ENCODE measurements at regions not wholly inside any gene's neighbourhood (a gene's known extent, or its start where the extent isn't known, plus 50 kb on each side); places are given as distances from the start of the nearest gene placed in this dataset.

GRCh38 chr3:187823746-187824145 lies 78.5 kb upstream of the BCL6 start:
- DNase-seq = no peak

GRCh38 chr3:187827723-187828122 lies 82.5 kb upstream of the BCL6 start:
- no peak for DNase-seq

- no peak for DNase-seq
Measured at GRCh38 chr3:187828579-187829452, 83.5 kb upstream of the BCL6 start.

GRCh38 chr3:187830181-187830580 lies 84.9 kb upstream of the BCL6 start:
- no peak for DNase-seq

GRCh38 chr3:187831125-187832051 lies 86.1 kb upstream of the BCL6 start:
- DNase-seq = no peak

- no peak for DNase-seq
Measured at GRCh38 chr3:187832202-187832601, 86.9 kb upstream of the BCL6 start.

- no peak for DNase-seq
Measured at GRCh38 chr3:187833375-187833774, 88.1 kb upstream of the BCL6 start.

- no peak for DNase-seq
Measured at GRCh38 chr3:187833799-187834578, 88.7 kb upstream of the BCL6 start.

GRCh38 chr3:187836823-187837770 lies 91.8 kb upstream of the BCL6 start:
- no peak for DNase-seq

- no peak for DNase-seq
Measured at GRCh38 chr3:187838016-187838540, 92.8 kb upstream of the BCL6 start.

GRCh38 chr3:187839422-187839821 lies 94.2 kb upstream of the BCL6 start:
- no peak for DNase-seq

- DNase-seq = no peak
Measured at GRCh38 chr3:187840856-187841255, 95.6 kb upstream of the BCL6 start.

- DNase-seq = no peak
Measured at GRCh38 chr3:187841560-187841959, 96.3 kb upstream of the BCL6 start.

GRCh38 chr3:187843654-187844053 lies 98.4 kb upstream of the BCL6 start:
- no peak for DNase-seq

GRCh38 chr3:187844708-187845107 lies 99.4 kb upstream of the BCL6 start:
- DNase-seq = no peak

GRCh38 chr3:187845826-187846225 lies 100.6 kb upstream of the BCL6 start:
- no peak for DNase-seq

GRCh38 chr3:187848401-187848800 lies 103.1 kb upstream of the BCL6 start:
- DNase-seq = no peak

- no peak for DNase-seq
Measured at GRCh38 chr3:187849016-187849654, 103.9 kb upstream of the BCL6 start.

GRCh38 chr3:187850258-187850921 lies 105.1 kb upstream of the BCL6 start:
- DNase-seq = no peak
